Endothelial cell of umbilical vein (primary cell): ENCODE measurements at regions not wholly inside any gene's neighbourhood (a gene's known extent, or its start where the extent isn't known, plus 50 kb on each side); places are given as distances from the start of the nearest gene placed in this dataset.

Source experiments
- BruUV-seq: library from RNA; stranded (reverse); fragments of 400-500 nt; replicated peaks from 2 replicates; lab custom pipeline; 2021; lab: Mats Ljungman, UMichigan
- CTCF ChIA-PET: fragments of 300-600, 350-600 bp; sonication (Branson Sonifier 250); formaldehyde crosslinking; loops from one replicate; lab custom pipeline; 2021; ENCODE audit warnings: antibody characterized with exemption, inconsistent platforms; lab: Charles Lee
- POLR2A ChIA-PET: fragments of 300-600, 350-600 bp; sonication (Branson Sonifier 250); formaldehyde crosslinking; loops from one replicate; lab custom pipeline; 2021; ENCODE audit warnings: antibody characterized with exemption, inconsistent platforms; lab: Charles Lee
- DNase-seq: peaks from one replicate; pipeline ENCODE4 v3.0.0-alpha.2; 2011; ENCODE audit warnings: low read depth, low spot score
- FAIRE-seq: peaks from 2 replicates; lab custom pipeline; 2011; peaks lifted over from hg19 to GRCh38; lab: Jason Lieb, UNC
- H2AFZ ChIP-seq: 2 replicates; pipeline ENCODE4 v1.6.0; 2012; ENCODE audit warnings: low read depth, low read length, control low read depth, inconsistent platforms
- H3K27ac ChIP-seq: 2 replicates; pipeline ENCODE4 v1.5.1; 2011; ENCODE audit warnings: low read depth, mild to moderate bottlenecking, control low read depth, low read length, moderate library complexity; ENCODE audit not compliant: insufficient read depth
- H3K27me3 ChIP-seq, 2 experiments: 2 replicates each; pipeline versions ENCODE4 v1.6.0 to v1.6.1; 2011; ENCODE audit warnings: low read length in 2 of 2, mixed read lengths in 1 of 2; ENCODE audit not compliant: control insufficient read depth in 2 of 2, insufficient read depth in 2 of 2
- H3K36me3 ChIP-seq, 2 experiments: 2 replicates in 1 of 2; 3 replicates in 1 of 2; pipeline ENCODE4 v1.5.1; 2011; ENCODE audit warnings: low read length in 2 of 2, mild to moderate bottlenecking in 1 of 2, moderate library complexity in 1 of 2; ENCODE audit not compliant: control insufficient read depth in 2 of 2, insufficient read depth in 2 of 2; ENCODE audit errors: extremely low read depth in 1 of 2
- H3K4me1 ChIP-seq: 3 replicates; pipeline ENCODE4 v1.5.1; 2011; ENCODE audit warnings: mild to moderate bottlenecking, low read length; ENCODE audit not compliant: control insufficient read depth, insufficient read depth; ENCODE audit errors: extremely low read depth
- H3K4me2 ChIP-seq: 2 replicates; pipeline ENCODE4 v1.6.1; 2011; ENCODE audit warnings: low read length, control low read depth, mixed read lengths; ENCODE audit not compliant: insufficient read depth
- H3K4me3 ChIP-seq, 3 experiments: fragments of 200-600 bp in 1 of 3; sonication (generic), shearing (Covaris generic) in 1 of 3; replicated peaks in 1 of 3; 2 replicates each; pipeline ENCODE4 v1.5.1; 2011 to 2016; ENCODE audit warnings: control low read depth in 3 of 3, low read length in 3 of 3, mild to moderate bottlenecking in 2 of 3, inconsistent platforms in 1 of 3, low read depth in 1 of 3, moderate library complexity in 1 of 3; ENCODE audit not compliant: insufficient read depth in 1 of 3
- H3K79me2 ChIP-seq: 2 replicates; pipeline ENCODE4 v1.6.0; 2012; ENCODE audit warnings: low read length, inconsistent platforms; ENCODE audit not compliant: control insufficient read depth, insufficient read depth
- H3K9ac ChIP-seq: replicated peaks from 2 replicates; pipeline ENCODE3; 2011; ENCODE audit warnings: low read length, control low read depth; ENCODE audit not compliant: insufficient read depth; ENCODE audit errors: extremely low read depth
- H3K9me1 ChIP-seq: replicated peaks from 3 replicates; pipeline ENCODE4 v1.6.0; 2011; ENCODE audit warnings: mild to moderate bottlenecking, low read length; ENCODE audit not compliant: control insufficient read depth, insufficient read depth; ENCODE audit errors: extremely low read depth
- H3K9me3 ChIP-seq: replicated peaks from 2 replicates; pipeline ENCODE4 v1.5.1; 2012; ENCODE audit warnings: low read length, inconsistent platforms; ENCODE audit not compliant: control insufficient read depth, insufficient read depth
- H4K20me1 ChIP-seq: replicated peaks from 2 replicates; pipeline ENCODE3; 2011; ENCODE audit warnings: mild to moderate bottlenecking, low read length; ENCODE audit not compliant: control insufficient read depth, insufficient read depth; ENCODE audit errors: extremely low read depth
- FOS ChIP-seq: IDR thresholded peaks from 2 replicates; pipeline ENCODE4 v1.6.1; 2011; ENCODE audit warnings: mild to moderate bottlenecking, low read length, moderate library complexity, borderline replicate concordance; ENCODE audit not compliant: insufficient read depth
- JUN ChIP-seq: IDR thresholded peaks from 2 replicates; pipeline ENCODE4 v1.6.1; 2011; ENCODE audit warnings: borderline replicate concordance, low read depth; ENCODE audit not compliant: insufficient read length, insufficient read depth
- MYC ChIP-seq: IDR thresholded peaks from one replicate; pipeline ENCODE4 v1.6.1; 2011; ENCODE audit warnings: mild to moderate bottlenecking, low read depth, low read length
- POLR2AphosphoS5 ChIP-seq: IDR thresholded peaks from 2 replicates; pipeline ENCODE4 v1.6.1; 2012; ENCODE audit warnings: low read depth, mild to moderate bottlenecking, control low read depth, low read length, moderate library complexity; ENCODE audit not compliant: insufficient read depth
- dilution Hi-C: fragments of 300-500 bp; cut with MboI; formaldehyde crosslinking; loops from one replicate; pipeline ENCODE4 v1.15.0; 2019; ENCODE audit warnings: low sequenced_read_pairs; ENCODE audit not compliant: extremely low pct_ligation_motif_present
- intact Hi-C: fragments of 100-400 bp; cut with micrococcal nuclease; formaldehyde crosslinking; loops from one replicate; pipeline ENCODE4 v1.10.0; 2022
- TF ChIP-seq, protein P1 (sequence below), 2 donors: IDR thresholded peaks; 1 replicate in 1 of 2; 2 replicates in 1 of 2; pipeline ENCODE4 v1.5.1; 2011; ENCODE audit warnings: low read length in 2 of 2, mild to moderate bottlenecking in 2 of 2, moderate library complexity in 2 of 2, control low read depth in 1 of 2, inconsistent platforms in 1 of 2, low read depth in 1 of 2; ENCODE audit not compliant: insufficient read depth in 1 of 2; ENCODE audit errors: extremely low read depth in 1 of 2
- TF ChIP-seq, protein P2 (sequence below): IDR thresholded peaks from 2 replicates; pipeline ENCODE4 v1.6.1; 2011; ENCODE audit not compliant: insufficient read depth, insufficient read length

DNA sequence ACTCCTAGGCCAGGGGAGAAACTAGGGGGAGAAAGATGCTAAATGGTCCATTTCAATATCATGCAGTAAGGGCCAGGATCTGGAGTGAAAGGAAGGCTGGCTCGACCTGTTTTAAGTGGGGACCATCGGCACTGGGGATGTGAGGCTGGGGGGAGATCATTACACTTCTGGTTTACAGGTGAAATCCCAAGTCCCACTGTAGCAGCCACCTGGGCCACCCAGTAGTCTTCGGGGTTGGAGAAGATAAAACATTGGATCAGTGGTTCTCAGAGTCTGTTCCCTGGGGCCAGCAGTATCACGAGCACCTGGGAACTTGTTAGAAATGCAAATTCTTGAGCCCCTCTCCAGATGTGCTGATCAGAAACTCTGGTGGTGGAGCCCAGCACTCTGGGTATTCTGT lies 111.3 kb upstream of the ALDH1B1 start:
- FAIRE-seq, result no peak
- dilution Hi-C loops (no loop called here), intact Hi-C loops (no loop called here)
- POLR2A ChIA-PET, result no interaction called here
- H3K27me3 ChIP-seq, result peaks cover 2 to 9% of the 10 kb centered on the region in 2 experiments
- no peaks in the 10 kb centered on the region for H4K20me1 ChIP-seq
- H3K9ac ChIP-seq, result no peak overlapping the region
- H3K4me2 ChIP-seq, result no peak overlapping the region
- no peaks in the 10 kb centered on the region for H3K36me3 ChIP-seq
- no TSS peak for BruUV-seq
- no peaks in the 10 kb centered on the region for H3K9me3 ChIP-seq
- CTCF ChIA-PET, result interaction anchor here (1.8 kb wide), 1 partner anchor 17 kb away, joined by 5 read pairs; no protein-coding TSS in a partner anchor
- TF ChIP-seq MYC (no peak), FOS (no peak), POLR2AphosphoS5 (no peak), JUN (no peak)
- TF ChIP-seq, protein P1, sequence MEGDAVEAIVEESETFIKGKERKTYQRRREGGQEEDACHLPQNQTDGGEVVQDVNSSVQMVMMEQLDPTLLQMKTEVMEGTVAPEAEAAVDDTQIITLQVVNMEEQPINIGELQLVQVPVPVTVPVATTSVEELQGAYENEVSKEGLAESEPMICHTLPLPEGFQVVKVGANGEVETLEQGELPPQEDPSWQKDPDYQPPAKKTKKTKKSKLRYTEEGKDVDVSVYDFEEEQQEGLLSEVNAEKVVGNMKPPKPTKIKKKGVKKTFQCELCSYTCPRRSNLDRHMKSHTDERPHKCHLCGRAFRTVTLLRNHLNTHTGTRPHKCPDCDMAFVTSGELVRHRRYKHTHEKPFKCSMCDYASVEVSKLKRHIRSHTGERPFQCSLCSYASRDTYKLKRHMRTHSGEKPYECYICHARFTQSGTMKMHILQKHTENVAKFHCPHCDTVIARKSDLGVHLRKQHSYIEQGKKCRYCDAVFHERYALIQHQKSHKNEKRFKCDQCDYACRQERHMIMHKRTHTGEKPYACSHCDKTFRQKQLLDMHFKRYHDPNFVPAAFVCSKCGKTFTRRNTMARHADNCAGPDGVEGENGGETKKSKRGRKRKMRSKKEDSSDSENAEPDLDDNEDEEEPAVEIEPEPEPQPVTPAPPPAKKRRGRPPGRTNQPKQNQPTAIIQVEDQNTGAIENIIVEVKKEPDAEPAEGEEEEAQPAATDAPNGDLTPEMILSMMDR (IDR thresholded peaks at IDR 0.05; ENCODE audit: extremely low read depth in 1 of 2, insufficient read depth in 1 of 2, low read depth in 1 of 2, low read length in 2 of 2), result no peak
- TF ChIP-seq, protein P2, sequence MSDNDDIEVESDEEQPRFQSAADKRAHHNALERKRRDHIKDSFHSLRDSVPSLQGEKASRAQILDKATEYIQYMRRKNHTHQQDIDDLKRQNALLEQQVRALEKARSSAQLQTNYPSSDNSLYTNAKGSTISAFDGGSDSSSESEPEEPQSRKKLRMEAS, result no peak
- H3K79me2 ChIP-seq, result no peaks in the 10 kb centered on the region
- H2AFZ ChIP-seq, result no peak overlapping the region
- H3K4me1 ChIP-seq, result no peaks in the 10 kb centered on the region
- no peak overlapping the region for H3K4me3 ChIP-seq
- H3K27ac ChIP-seq, result no peak overlapping the region
- H3K9me1 ChIP-seq, result no peaks in the 10 kb centered on the region
- DNase-seq, result no peak
